PC-9 (cell line): ENCODE measurements at regions not wholly inside any gene's neighbourhood (a gene's known extent, or its start where the extent isn't known, plus 50 kb on each side); places are given as distances from the start of the nearest gene placed in this dataset.

Experiments used
- BruUV-seq: library from RNA; stranded (reverse); fragments of 400-500 nt; replicated peaks from 2 replicates; lab custom pipeline; 2021; lab: Mats Ljungman, UMichigan
- CTCF ChIA-PET: fragments of 300-600 bp; sonication (Branson Sonifier 250); formaldehyde crosslinking; loops from one replicate; lab custom pipeline; 2022; ENCODE audit warnings: antibody characterized with exemption; lab: Charles Lee
- POLR2A ChIA-PET: fragments of 300-600 bp; sonication (Branson Sonifier 250); formaldehyde crosslinking; loops from one replicate; lab custom pipeline; 2022; ENCODE audit warnings: antibody characterized with exemption; ENCODE audit not compliant: unreplicated experiment; lab: Charles Lee
- DNase-seq, 2 experiments: peaks; one replicate each; pipeline versions ENCODE4 v3.0.0 to v3.0.0-alpha.2; 2015 to 2022; ENCODE audit warnings: mixed read lengths in 1 of 2
- H2AFZ ChIP-seq: fragments of 200-600 bp; sonication (generic); 2 replicates; pipeline ENCODE4 v1.8.1; 2017; ENCODE audit warnings: antibody characterized with exemption
- H3F3A ChIP-seq: fragments of 200-600 bp; sonication (generic); 2 replicates; pipeline ENCODE4 v1.8.1; 2017; ENCODE audit warnings: antibody characterized with exemption, mild to moderate bottlenecking, low read depth; ENCODE audit not compliant: insufficient read depth
- H3K27ac ChIP-seq: fragments of 200-600 bp; sonication (generic); 2 replicates; pipeline ENCODE4 v1.6.1; 2016; ENCODE audit warnings: mixed run types
- H3K27me3 ChIP-seq: fragments of 200-600 bp; sonication (generic); 2 replicates; pipeline ENCODE4 v1.6.1; 2016; ENCODE audit warnings: low read depth, mixed run types; ENCODE audit not compliant: insufficient read depth
- H3K36me3 ChIP-seq: fragments of 200-600 bp; sonication (generic); 2 replicates; pipeline ENCODE4 v1.6.1; 2016; ENCODE audit warnings: low read depth, mixed run types
- H3K4me1 ChIP-seq: fragments of 200-600 bp; sonication (generic); replicated peaks from 2 replicates; pipeline ENCODE4 v1.6.1; 2016; ENCODE audit warnings: mixed run types; ENCODE audit not compliant: insufficient read depth
- H3K4me2 ChIP-seq: fragments of 200-600 bp; sonication (generic); 2 replicates; pipeline ENCODE4 v1.6.1; 2017; ENCODE audit warnings: mixed run types
- H3K4me3 ChIP-seq: fragments of 200-600 bp; sonication (generic); 2 replicates; pipeline ENCODE4 v1.6.1; 2016; ENCODE audit warnings: mixed run types
- H3K79me2 ChIP-seq: fragments of 200-600 bp; sonication (generic); 2 replicates; pipeline ENCODE4 v1.6.1; 2017; ENCODE audit warnings: low read depth, mixed run types
- H3K9me2 ChIP-seq: fragments of 200-600 bp; sonication (generic); 2 replicates; pipeline ENCODE4 v1.8.1; 2017; ENCODE audit warnings: mild to moderate bottlenecking; ENCODE audit not compliant: insufficient read depth
- H3K9me3 ChIP-seq: fragments of 200-600 bp; sonication (generic); 2 replicates; pipeline ENCODE4 v1.8.1; 2016; ENCODE audit warnings: low read depth; ENCODE audit not compliant: insufficient read depth
- H4K20me1 ChIP-seq: fragments of 200-600 bp; sonication (generic); 2 replicates; pipeline ENCODE4 v1.8.1; 2017; ENCODE audit not compliant: insufficient read depth
- CTCF ChIP-seq: fragments of 200-600 bp; sonication (generic); conservative IDR thresholded peaks from 2 replicates; pipeline ENCODE4 v1.6.1; 2017; ENCODE audit warnings: mixed run types, antibody characterized with exemption, mild to moderate bottlenecking, moderate library complexity
- EZH2 ChIP-seq: fragments of 200-600 bp; sonication (generic); IDR thresholded peaks from 2 replicates; pipeline ENCODE4 v1.8.0; 2017; ENCODE audit warnings: antibody characterized with exemption, low read depth
- intact Hi-C: fragments of 100-400 bp; cut with micrococcal nuclease; formaldehyde crosslinking; loops from one replicate; pipeline ENCODE4 v1.10.0; 2022; ENCODE audit not compliant: unreplicated experiment

- DNase-seq: no peak
- no TSS peak for BruUV-seq
- TF ChIP-seq EZH2 (no peak), CTCF (no peak)
- Histone ChIP-seq H4K20me1 (no peaks in the 10 kb centered on the region), H3F3A (no peaks in the 10 kb centered on the region), H3K27me3 (no peaks in the 10 kb centered on the region), H3K4me1 (no peaks in the 10 kb centered on the region), H3K9me2 (no peaks in the 10 kb centered on the region), H3K79me2 (no peaks in the 10 kb centered on the region), H2AFZ (no peak overlapping the region), H3K36me3 (no peaks in the 10 kb centered on the region), H3K4me3 (no peak overlapping the region), H3K4me2 (no peak overlapping the region), H3K27ac (no peak overlapping the region), H3K9me3 (no peaks in the 10 kb centered on the region)
- CTCF ChIA-PET: no interaction called here
- intact Hi-C loops: no loop called here
- POLR2A ChIA-PET: no interaction called here
Observed at GRCh38 chrX:95585321-95585720, 1099.3 kb upstream of the DIAPH2 start.

- Histone ChIP-seq H3K9me3 (no peaks in the 10 kb centered on the region), H3F3A (no peaks in the 10 kb centered on the region), H3K4me2 (no peak overlapping the region), H3K36me3 (no peaks in the 10 kb centered on the region), H3K27me3 (no peaks in the 10 kb centered on the region), H3K79me2 (no peaks in the 10 kb centered on the region), H3K9me2 (no peaks in the 10 kb centered on the region), H3K27ac (no peak overlapping the region), H3K4me3 (no peak overlapping the region), H3K4me1 (no peaks in the 10 kb centered on the region), H4K20me1 (no peaks in the 10 kb centered on the region), H2AFZ (no peak overlapping the region)
- intact Hi-C loops: no loop called here
- no peak for DNase-seq
- CTCF ChIA-PET: no interaction called here
- BruUV-seq: no TSS peak
- TF ChIP-seq EZH2 (no peak), CTCF (no peak)
- POLR2A ChIA-PET: no interaction called here
Observed at GRCh38 chrX:95612350-95612749, 1072.3 kb upstream of the DIAPH2 start.

GRCh38 chrX:95622200-95622599 lies 1062.4 kb upstream of the DIAPH2 start:
- no peak for DNase-seq
- Histone ChIP-seq H3K4me1 (no peaks in the 10 kb centered on the region), H3K4me2 (no peak overlapping the region), H3F3A (no peaks in the 10 kb centered on the region), H3K9me3 (no peaks in the 10 kb centered on the region), H3K4me3 (no peak overlapping the region), H3K27ac (no peak overlapping the region), H3K36me3 (no peaks in the 10 kb centered on the region), H3K79me2 (no peaks in the 10 kb centered on the region), H3K27me3 (no peaks in the 10 kb centered on the region), H3K9me2 (no peaks in the 10 kb centered on the region), H4K20me1 (no peaks in the 10 kb centered on the region), H2AFZ (no peak overlapping the region)
- ChIA-PET CTCF (no interaction called here), POLR2A (no interaction called here)
- TF ChIP-seq CTCF (no peak), EZH2 (no peak)
- intact Hi-C loops: no loop called here
- BruUV-seq: no TSS peak
